GM20000 (cell line): ENCODE measurements at regions not wholly inside any gene's neighbourhood (a gene's known extent, or its start where the extent isn't known, plus 50 kb on each side); places are given as distances from the start of the nearest gene placed in this dataset.
"Not testable (repeated sequence)": the region's sequence is repeated elsewhere in the genome, so short reads cannot be mapped to it uniquely, and the experiment has no call there.

Experiments
- DNase-seq: peaks from one replicate; pipeline ENCODE4 v3.0.0; 2012; ENCODE audit warnings: low spot score
- TF ChIP-seq, protein P1 (sequence below): IDR thresholded peaks from 2 replicates; pipeline ENCODE4 v1.5.1; 2012; ENCODE audit warnings: mild to moderate bottlenecking, control low read depth; ENCODE audit errors: extremely low read depth, missing control alignments

DNA sequence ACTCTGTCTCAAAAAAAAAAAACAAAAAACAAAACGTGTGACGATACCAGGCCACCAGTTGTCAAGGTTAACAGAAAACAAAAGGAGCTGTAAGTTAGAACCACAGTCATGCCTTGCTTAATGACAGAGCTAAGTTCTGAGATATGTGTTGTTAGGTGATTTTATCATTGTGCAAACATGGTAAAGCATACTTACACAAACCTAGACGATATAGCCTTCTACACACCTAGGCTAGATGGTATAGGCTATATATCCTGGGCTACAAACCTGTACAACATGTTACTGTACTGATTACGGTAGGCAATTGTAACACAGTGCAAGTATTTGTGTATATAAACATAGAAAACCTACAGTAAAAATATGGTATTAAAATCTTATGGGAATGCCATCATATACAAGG is 564.2 kb downstream of the HTR7 start:
- TF ChIP-seq, protein P1, sequence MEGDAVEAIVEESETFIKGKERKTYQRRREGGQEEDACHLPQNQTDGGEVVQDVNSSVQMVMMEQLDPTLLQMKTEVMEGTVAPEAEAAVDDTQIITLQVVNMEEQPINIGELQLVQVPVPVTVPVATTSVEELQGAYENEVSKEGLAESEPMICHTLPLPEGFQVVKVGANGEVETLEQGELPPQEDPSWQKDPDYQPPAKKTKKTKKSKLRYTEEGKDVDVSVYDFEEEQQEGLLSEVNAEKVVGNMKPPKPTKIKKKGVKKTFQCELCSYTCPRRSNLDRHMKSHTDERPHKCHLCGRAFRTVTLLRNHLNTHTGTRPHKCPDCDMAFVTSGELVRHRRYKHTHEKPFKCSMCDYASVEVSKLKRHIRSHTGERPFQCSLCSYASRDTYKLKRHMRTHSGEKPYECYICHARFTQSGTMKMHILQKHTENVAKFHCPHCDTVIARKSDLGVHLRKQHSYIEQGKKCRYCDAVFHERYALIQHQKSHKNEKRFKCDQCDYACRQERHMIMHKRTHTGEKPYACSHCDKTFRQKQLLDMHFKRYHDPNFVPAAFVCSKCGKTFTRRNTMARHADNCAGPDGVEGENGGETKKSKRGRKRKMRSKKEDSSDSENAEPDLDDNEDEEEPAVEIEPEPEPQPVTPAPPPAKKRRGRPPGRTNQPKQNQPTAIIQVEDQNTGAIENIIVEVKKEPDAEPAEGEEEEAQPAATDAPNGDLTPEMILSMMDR = no peak
- DNase-seq = no peak

DNA sequence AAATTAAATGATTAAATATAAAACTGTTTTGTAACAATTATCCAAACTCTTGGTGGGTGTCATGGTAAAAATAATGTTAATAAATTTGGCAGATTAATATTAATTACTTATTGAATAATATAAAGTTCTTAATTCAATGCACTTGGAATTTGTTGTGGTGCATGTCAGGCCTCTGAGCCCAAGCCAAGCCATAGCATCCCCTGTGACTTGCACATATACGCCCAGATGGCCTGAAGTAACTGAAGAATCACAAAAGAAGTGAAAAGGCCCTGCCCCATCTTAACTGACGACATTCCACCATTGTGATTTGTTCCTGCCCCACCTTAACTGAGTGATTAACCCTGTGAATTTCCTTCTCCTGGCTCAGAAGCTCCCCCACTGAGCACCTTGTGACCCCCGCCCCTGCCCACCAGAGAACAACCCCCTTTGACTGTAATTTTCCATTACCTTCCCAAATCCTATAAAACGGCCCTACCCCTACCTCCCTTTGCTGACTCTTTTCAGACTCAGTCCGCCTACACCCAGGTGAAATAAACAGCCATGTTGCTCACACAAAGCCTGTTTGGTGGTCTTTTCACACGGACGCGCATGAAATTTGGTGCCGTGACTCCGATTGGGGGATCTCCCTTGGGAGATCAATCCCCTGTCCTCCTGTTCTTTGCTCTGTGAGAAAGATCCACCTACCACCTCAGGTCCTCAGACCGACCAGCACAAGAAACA is 562.9 kb downstream of the HTR7 start:
- not testable (repeated sequence) for DNase-seq

DNA sequence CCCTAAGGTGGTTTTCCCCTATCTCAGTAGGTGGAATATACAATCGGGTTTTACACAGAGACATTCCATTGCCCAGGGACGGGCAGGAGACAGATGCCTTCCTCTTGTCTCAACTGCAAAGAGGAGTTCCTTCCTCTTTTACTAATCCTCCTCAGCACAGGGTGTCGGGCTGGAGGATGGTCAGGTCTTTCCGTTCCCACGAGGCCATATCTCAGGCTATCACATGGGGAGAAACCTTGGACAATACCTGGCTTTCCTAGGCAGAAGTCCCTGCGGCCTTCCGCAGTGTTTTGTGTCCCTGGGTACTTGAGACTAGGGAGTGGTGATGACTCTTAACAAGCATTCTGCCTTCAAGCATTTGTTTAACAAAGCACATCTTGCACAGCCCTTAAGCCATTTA is 555.8 kb downstream of the HTR7 start:
- DNase-seq = not testable (repeated sequence)

DNA sequence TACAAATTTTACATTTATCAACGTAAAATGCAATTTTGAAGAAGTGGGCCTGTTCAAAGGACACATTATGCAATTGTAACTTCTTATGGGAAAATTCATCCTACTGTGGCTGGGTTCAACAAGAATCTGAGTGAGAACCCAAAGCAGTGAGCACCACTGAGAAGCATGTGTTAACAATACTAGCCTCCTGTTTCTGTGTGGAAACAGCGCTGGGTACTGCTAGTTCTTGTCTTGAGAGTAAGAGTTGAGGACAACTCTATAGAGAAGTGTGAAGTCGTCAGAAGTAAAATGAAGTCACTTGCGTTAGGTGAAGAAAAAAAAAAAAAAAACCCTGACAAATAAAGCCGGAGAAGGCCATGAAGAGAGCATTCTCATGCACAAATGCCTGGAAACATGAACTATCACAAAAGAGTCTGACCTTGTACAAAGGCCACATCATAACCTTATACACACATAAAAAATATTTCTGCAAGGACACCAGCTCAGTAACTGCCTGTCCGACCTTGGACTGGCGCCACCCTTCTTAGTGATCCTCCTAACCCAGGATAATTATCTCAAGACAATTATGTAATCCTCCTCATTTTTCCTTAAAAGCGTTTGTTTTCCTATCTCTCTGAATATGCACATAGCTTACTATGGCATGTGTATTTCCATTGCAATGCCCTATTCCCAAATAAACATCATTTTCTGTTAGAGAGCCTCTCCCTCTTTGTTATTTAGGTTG is 554.9 kb downstream of the HTR7 start:
- DNase-seq = no peak
- TF ChIP-seq, protein P1 = no peak

DNA sequence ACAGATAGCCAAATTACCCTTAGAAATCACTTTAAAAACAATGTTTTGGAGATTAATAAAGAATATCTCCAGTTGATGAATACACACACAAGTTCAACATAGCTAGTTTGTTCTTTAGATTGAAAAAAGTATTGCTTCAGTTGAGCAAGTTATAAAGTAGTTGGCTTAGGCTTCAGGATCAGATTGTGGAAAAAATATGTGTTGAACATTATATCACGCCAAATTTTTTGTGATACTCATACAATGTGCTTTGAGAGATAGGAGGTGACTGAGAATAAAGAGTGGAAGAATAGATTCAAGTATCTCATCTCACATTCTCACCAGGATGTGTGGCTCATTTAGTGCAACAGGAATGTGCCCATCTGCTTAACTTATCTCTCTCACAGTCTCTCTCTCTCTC is 553.3 kb downstream of the HTR7 start:
- DNase-seq = no peak
- TF ChIP-seq, protein P1 = no peak

DNA sequence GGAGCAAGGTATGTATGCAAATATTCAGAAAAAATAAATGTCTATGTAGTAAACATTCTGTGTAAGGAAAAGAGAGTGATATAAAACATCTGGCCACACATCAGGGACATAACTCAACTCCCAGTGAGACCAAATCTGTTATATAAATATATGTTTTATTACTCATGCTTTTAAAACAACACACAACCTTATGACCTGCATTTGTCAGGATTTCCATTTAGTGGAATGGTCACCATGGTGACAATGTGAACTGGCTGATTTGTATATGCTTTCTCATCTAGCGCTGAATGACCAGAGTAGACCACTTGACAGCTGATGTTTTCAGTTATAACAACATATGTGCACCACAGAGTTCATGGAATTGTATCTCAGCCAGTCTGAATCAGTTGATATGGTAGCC is 551.7 kb downstream of the HTR7 start:
- DNase-seq = no peak
- TF ChIP-seq, protein P1 = no peak

DNA sequence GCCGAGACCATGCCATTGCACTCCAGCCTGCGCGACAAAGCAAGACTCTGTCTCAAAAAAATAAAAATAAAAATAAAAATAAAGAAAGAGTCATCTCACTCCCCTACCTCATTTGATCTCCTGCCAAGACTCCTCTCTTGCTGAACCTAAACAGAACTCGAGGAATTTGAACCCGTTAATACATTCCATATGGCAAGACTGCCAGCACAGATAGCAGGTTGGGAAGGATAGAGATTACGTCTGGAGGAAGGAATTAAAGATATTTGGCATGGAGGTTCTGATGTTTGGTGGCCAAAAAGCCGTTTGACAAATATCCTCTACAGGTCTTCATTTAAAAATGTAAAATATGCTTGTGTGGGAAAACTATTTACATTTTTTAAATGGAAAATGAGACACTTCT is 549.6 kb downstream of the HTR7 start:
- no peak for DNase-seq
- TF ChIP-seq, protein P1 = no peak

DNA sequence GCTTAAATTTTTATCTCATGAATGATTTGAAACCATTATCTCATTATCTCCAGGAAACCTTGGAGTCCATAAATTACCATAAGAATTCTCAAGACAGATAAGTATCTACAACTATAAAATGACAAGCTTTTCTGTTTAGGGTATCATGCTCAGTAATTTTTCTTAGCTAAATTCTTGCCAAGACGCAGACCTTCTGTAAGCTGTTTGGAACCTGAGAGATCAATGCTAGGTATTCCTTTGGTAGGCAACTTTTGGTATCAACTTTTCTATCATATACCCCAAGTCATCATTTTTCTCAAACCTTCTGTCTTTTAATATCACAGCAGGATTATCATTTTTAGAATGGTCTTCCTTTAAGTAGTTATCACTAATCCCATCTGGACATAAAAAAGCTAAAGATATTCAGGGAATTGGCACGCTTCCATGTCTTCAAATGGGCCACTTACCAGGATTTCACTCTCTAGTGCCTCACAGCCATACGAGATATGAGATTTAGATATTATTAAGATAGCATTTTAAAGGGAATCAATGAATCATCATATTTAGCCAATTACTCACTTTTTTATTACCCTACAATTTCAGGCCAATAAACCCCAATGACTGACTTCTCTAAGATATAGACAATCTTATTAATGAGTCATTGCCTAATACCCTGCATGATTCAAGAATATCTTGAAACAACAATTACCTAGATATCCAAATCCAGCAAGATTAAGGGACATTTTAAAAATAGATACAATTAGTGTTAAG is 544.1 kb downstream of the HTR7 start:
- TF ChIP-seq, protein P1 = no peak
- DNase-seq = no peak
